HG03095 (cell line): ENCODE measurements at regions not wholly inside any gene's neighbourhood (a gene's known extent, or its start where the extent isn't known, plus 50 kb on each side); places are given as distances from the start of the nearest gene placed in this dataset.

ENCODE experiments used
- ATAC-seq: cut with Tn5 transposase; IDR thresholded peaks from one replicate; pipeline ENCODE4 v1.9.1; 2021; ENCODE audit warnings: moderate library complexity; ENCODE audit not compliant: unreplicated experiment

GRCh38 chr14:34027990-34028495 is 77.2 kb upstream of the EGLN3 start:
- ATAC-seq: no peak

- no peak for ATAC-seq
Measured at GRCh38 chr14:34027130-34027989, 76.5 kb upstream of the EGLN3 start.

GRCh38 chr14:34025325-34026017 is 74.6 kb upstream of the EGLN3 start:
- no peak for ATAC-seq

- ATAC-seq: no peak
Measured at GRCh38 chr14:34024768-34025144, 73.9 kb upstream of the EGLN3 start.

- ATAC-seq: no peak
Measured at GRCh38 chr14:34023824-34024767, 73.2 kb upstream of the EGLN3 start.

GRCh38 chr14:34021096-34021495 is 70.2 kb upstream of the EGLN3 start:
- ATAC-seq: no peak

GRCh38 chr14:34020014-34020413 is 69.1 kb upstream of the EGLN3 start:
- no peak for ATAC-seq

GRCh38 chr14:34018564-34019244 is 67.8 kb upstream of the EGLN3 start:
- ATAC-seq: peak; percentile 79

- ATAC-seq: peak; percentile 24
Measured at GRCh38 chr14:34018125-34018524, 67.3 kb upstream of the EGLN3 start.

- ATAC-seq: no peak
Measured at GRCh38 chr14:34015383-34015782, 64.5 kb upstream of the EGLN3 start.

GRCh38 chr14:34014936-34015335 is 64.1 kb upstream of the EGLN3 start:
- ATAC-seq: no peak

- ATAC-seq: peak; percentile 30
Measured at GRCh38 chr14:34013721-34014060, 62.8 kb upstream of the EGLN3 start.

- peak; percentile 81 for ATAC-seq
Measured at GRCh38 chr14:34012978-34013720, 62.3 kb upstream of the EGLN3 start.

GRCh38 chr14:34012369-34012768 is 61.5 kb upstream of the EGLN3 start:
- no peak for ATAC-seq

GRCh38 chr14:34009956-34010355 is 59.1 kb upstream of the EGLN3 start:
- ATAC-seq: no peak

- ATAC-seq: no peak
Measured at GRCh38 chr14:34007902-34008301, 57.0 kb upstream of the EGLN3 start.

- no peak for ATAC-seq
Measured at GRCh38 chr14:34005901-34006300, 55.0 kb upstream of the EGLN3 start.

- ATAC-seq: no peak
Measured at GRCh38 chr14:34004881-34005280, 54.0 kb upstream of the EGLN3 start.

GRCh38 chr14:34003691-34004090 is 52.8 kb upstream of the EGLN3 start:
- no peak for ATAC-seq
